A549 (cell line): ENCODE measurements at regions not wholly inside any gene's neighbourhood (a gene's known extent, or its start where the extent isn't known, plus 50 kb on each side); places are given as distances from the start of the nearest gene placed in this dataset.

ENCODE experiments used
- CBX8 ChIP-seq: fragments of 200-600 bp; sonication (generic); IDR thresholded peaks from 2 replicates; pipeline ENCODE4 v1.6.1; 2016
- CEBPB ChIP-seq, 2 experiments: fragments of >200 bp in 1 of 2; sonication (Bioruptor Twin) in 1 of 2; formaldehyde crosslinking in 1 of 2; IDR thresholded peaks; 2 replicates each; pipeline ENCODE4 v1.6.1; 2012 to 2016
- EP300 ChIP-seq, 2 experiments: fragments of >200 bp; sonication (Bioruptor Twin); formaldehyde crosslinking; IDR thresholded peaks; 2 replicates in 1 of 2; 3 replicates in 1 of 2; pipeline ENCODE4 v1.6.1; 2016 to 2017
- TF ChIP-seq, protein P1 (sequence below): fragments of >200 bp; sonication (Bioruptor Twin); formaldehyde crosslinking; IDR thresholded peaks from 3 replicates; pipeline ENCODE4 v1.5.1; 2016

GRCh38 chr10:113336549-113337130 is 216.2 kb upstream of the HABP2 start:
- TF ChIP-seq EP300 (IDR thresholded peaks at IDR 0.05) (no peak), CEBPB (IDR thresholded peaks at IDR 0.05) (no peak), CBX8 (no peak)
- TF ChIP-seq, protein P1, sequence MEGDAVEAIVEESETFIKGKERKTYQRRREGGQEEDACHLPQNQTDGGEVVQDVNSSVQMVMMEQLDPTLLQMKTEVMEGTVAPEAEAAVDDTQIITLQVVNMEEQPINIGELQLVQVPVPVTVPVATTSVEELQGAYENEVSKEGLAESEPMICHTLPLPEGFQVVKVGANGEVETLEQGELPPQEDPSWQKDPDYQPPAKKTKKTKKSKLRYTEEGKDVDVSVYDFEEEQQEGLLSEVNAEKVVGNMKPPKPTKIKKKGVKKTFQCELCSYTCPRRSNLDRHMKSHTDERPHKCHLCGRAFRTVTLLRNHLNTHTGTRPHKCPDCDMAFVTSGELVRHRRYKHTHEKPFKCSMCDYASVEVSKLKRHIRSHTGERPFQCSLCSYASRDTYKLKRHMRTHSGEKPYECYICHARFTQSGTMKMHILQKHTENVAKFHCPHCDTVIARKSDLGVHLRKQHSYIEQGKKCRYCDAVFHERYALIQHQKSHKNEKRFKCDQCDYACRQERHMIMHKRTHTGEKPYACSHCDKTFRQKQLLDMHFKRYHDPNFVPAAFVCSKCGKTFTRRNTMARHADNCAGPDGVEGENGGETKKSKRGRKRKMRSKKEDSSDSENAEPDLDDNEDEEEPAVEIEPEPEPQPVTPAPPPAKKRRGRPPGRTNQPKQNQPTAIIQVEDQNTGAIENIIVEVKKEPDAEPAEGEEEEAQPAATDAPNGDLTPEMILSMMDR, result no peak
